Progenitor cell of endocrine pancreas (in vitro differentiated cells): ENCODE measurements at regions not wholly inside any gene's neighbourhood (a gene's known extent, or its start where the extent isn't known, plus 50 kb on each side); places are given as distances from the start of the nearest gene placed in this dataset.
"Not testable (repeated sequence)": the region's sequence is repeated elsewhere in the genome, so short reads cannot be mapped to it uniquely, and the experiment has no call there.

Experiments
- DNase-seq: peaks from one replicate; pipeline ENCODE4 v3.0.0; 2021; ENCODE audit warnings: low spot score; ENCODE audit not compliant: unreplicated experiment
- H3K27ac Mint-ChIP-seq: 2 replicates; pipeline ENCODE4 v1.8.0; 2021; ENCODE audit warnings: mild to moderate bottlenecking, moderate library complexity, mixed read lengths
- H3K27me3 Mint-ChIP-seq: 2 replicates; pipeline ENCODE4 v1.8.0; 2021; ENCODE audit warnings: mixed read lengths
- H3K36me3 Mint-ChIP-seq: 2 replicates; pipeline ENCODE4 v1.8.0; 2022; ENCODE audit warnings: mixed read lengths; ENCODE audit not compliant: insufficient read depth
- H3K4me1 Mint-ChIP-seq: 2 replicates; pipeline ENCODE4 v1.8.0; 2021; ENCODE audit warnings: low read depth, mixed read lengths
- H3K4me3 Mint-ChIP-seq: 2 replicates; pipeline ENCODE4 v1.8.0; 2021; ENCODE audit warnings: low read depth, mild to moderate bottlenecking, moderate library complexity, mixed read lengths
- H3K9me3 Mint-ChIP-seq: 2 replicates; pipeline ENCODE4 v1.8.0; 2021; ENCODE audit warnings: low read depth, mixed read lengths
- CTCF ChIP-seq: fragments of 200-600 bp; sonication (generic); IDR thresholded peaks from one replicate; pipeline ENCODE4 v1.5.0; 2021; ENCODE audit warnings: antibody characterized with exemption, mild to moderate bottlenecking; ENCODE audit not compliant: unreplicated experiment

GRCh38 chr10:130354976-130355795, 219.0 kb downstream of the GLRX3 start:
- Mint-ChIP-seq H3K9me3 (no peaks in the 10 kb centered on the region), H3K36me3 (no peaks in the 10 kb centered on the region), H3K27me3 (peaks cover 4% of the 10 kb centered on the region), H3K27ac (no peak overlapping the region), H3K4me1 (no peaks in the 10 kb centered on the region), H3K4me3 (no peak overlapping the region)
- no peak for DNase-seq
- TF ChIP-seq CTCF, result no peak

- H3K9me3 Mint-ChIP-seq, H3K36me3 Mint-ChIP-seq, DNase-seq, H3K4me3 Mint-ChIP-seq, H3K27me3 Mint-ChIP-seq, H3K4me1 Mint-ChIP-seq, H3K27ac Mint-ChIP-seq: not testable (repeated sequence)
Observed at GRCh38 chr10:130356429-130356828, 220.2 kb downstream of the GLRX3 start.

- peaks cover 4% of the 10 kb centered on the region for H3K4me1 Mint-ChIP-seq
- TF ChIP-seq CTCF, result no peak
- H3K27me3 Mint-ChIP-seq, result peaks cover 10% of the 10 kb centered on the region
- H3K4me3 Mint-ChIP-seq, result no peak overlapping the region
- no peak overlapping the region for H3K27ac Mint-ChIP-seq
- DNase-seq, result no peak
- H3K36me3 Mint-ChIP-seq, result no peaks in the 10 kb centered on the region
- no peaks in the 10 kb centered on the region for H3K9me3 Mint-ChIP-seq
Observed at GRCh38 chr10:130357226-130357625, 221.0 kb downstream of the GLRX3 start.

GRCh38 chr10:130357951-130358350, 221.8 kb downstream of the GLRX3 start:
- Mint-ChIP-seq H3K4me1 (peaks cover 5% of the 10 kb centered on the region), H3K4me3 (no peak overlapping the region), H3K36me3 (no peaks in the 10 kb centered on the region), H3K27me3 (peaks cover 10% of the 10 kb centered on the region), H3K27ac (no peak overlapping the region), H3K9me3 (no peaks in the 10 kb centered on the region)
- DNase-seq, result no peak
- TF ChIP-seq CTCF, result no peak

- DNase-seq, result no peak
- no peak for TF ChIP-seq CTCF
- Mint-ChIP-seq H3K4me1 (peaks cover 5% of the 10 kb centered on the region), H3K9me3 (no peaks in the 10 kb centered on the region), H3K27ac (no peak overlapping the region), H3K27me3 (peaks cover 10% of the 10 kb centered on the region), H3K36me3 (no peaks in the 10 kb centered on the region), H3K4me3 (no peak overlapping the region)
Observed at GRCh38 chr10:130358981-130359650, 222.9 kb downstream of the GLRX3 start.
